ENCODE measurements at regions not wholly inside any gene's neighbourhood (a gene's known extent, or its start where the extent isn't known, plus 50 kb on each side); places are given as distances from the start of the nearest gene placed in this dataset.
"Not testable (repeated sequence)": the region's sequence is repeated elsewhere in the genome, so short reads cannot be mapped to it uniquely, and the experiment has no call there.

DNA sequence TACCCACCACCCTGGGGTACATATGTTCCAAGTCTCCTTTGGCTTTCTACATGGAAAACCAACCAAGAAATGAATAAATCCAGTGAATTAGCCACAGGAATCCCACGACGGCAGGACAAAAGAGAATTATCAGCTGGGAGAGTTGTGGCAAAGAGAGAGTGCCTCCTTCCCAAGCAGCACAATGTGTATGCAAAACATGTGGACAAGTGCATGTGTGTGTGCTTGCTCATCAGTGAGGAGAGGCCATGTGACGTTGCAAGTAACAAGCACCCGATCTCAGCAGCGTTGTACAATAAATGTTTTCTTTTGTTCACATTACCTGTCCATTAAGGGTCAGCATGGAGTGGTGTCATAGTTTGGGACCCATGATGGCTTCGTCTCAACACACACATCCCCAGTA lies 50.0 kb upstream of the EMX2 start:
- Histone ChIP-seq H3K4me3 (no peak overlapping the region), H3K9me3 (no peaks in the 10 kb centered on the region), H3K27ac (no peak overlapping the region), H3K27me3 (peaks cover 19% of the 10 kb centered on the region), H3K36me3 (no peaks in the 10 kb centered on the region), H3K4me1 (peaks cover 0 to 3% (median 1%) of the 10 kb centered on the region in 4 donors)
- DNase-seq: no peak
- in situ Hi-C loops (cut with MboI; ENCODE audit: low pct_ligation_motif_present in 1 of 4, low pct_unique_long_range_greater_than_20kb in 1 of 4, low sequenced_read_pairs in 3 of 4): loop anchor here in 2 of 4 donors (10.0 kb wide), 1 partner anchor 752 kb away; no protein-coding TSS in a partner anchor
- intact Hi-C loops (cut with DNase I; ENCODE audit: low total_unique reads): no loop called here
- TF ChIP-seq POLR2A (IDR thresholded peaks at IDR 0.05) (no peak), POLR2AphosphoS5 (IDR thresholded peaks at IDR 0.05) (no peak), EP300 (IDR thresholded peaks at IDR 0.05; ENCODE audit: low read depth) (no peak)
- TF ChIP-seq, protein P1, sequence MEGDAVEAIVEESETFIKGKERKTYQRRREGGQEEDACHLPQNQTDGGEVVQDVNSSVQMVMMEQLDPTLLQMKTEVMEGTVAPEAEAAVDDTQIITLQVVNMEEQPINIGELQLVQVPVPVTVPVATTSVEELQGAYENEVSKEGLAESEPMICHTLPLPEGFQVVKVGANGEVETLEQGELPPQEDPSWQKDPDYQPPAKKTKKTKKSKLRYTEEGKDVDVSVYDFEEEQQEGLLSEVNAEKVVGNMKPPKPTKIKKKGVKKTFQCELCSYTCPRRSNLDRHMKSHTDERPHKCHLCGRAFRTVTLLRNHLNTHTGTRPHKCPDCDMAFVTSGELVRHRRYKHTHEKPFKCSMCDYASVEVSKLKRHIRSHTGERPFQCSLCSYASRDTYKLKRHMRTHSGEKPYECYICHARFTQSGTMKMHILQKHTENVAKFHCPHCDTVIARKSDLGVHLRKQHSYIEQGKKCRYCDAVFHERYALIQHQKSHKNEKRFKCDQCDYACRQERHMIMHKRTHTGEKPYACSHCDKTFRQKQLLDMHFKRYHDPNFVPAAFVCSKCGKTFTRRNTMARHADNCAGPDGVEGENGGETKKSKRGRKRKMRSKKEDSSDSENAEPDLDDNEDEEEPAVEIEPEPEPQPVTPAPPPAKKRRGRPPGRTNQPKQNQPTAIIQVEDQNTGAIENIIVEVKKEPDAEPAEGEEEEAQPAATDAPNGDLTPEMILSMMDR (IDR thresholded peaks at IDR 0.05): no peak
- WGBS, 2 donors (ENCODE audit: low coverage in 1 of 2): 42 to 61% methylated on average over 4 to 6 of the region's 6 CpGs

DNA sequence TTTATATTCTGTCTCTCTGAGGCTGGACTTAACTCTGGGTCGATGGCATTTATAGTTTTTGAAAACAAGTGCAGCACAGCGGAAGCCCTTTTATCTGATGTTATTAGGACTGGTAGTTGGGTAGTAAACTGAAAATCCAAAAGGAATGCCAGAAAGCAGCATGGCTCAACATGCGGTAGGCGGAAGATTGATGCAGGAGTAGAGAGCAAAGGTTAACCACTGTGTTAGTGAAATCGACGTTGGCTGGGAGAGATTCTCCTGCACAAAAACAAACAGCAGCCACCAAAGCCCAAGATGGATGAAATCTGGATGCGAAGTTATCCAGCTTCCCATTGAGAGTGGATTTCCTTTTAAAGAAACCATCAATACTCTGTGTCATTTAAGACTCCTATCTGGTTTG lies 54.5 kb upstream of the EMX2 start:
- no peak for TF ChIP-seq POLR2A (IDR thresholded peaks at IDR 0.05)
- TF ChIP-seq EP300 (IDR thresholded peaks at IDR 0.05; ENCODE audit: low read depth): no peak
- TF ChIP-seq POLR2AphosphoS5 (IDR thresholded peaks at IDR 0.05): no peak
- TF ChIP-seq, protein P1 (IDR thresholded peaks at IDR 0.05): no peak
- WGBS, 2 donors (ENCODE audit: low coverage in 1 of 2): 45% methylated on average over 7 of the region's 7 CpGs; no CpG with 5 or more reads in 1 of the 2 donors
- no peaks in the 10 kb centered on the region for H3K36me3 ChIP-seq
- H3K27ac ChIP-seq: no peak overlapping the region
- intact Hi-C loops (cut with DNase I; ENCODE audit: low total_unique reads) (no loop called here), in situ Hi-C loops (cut with MboI; ENCODE audit: low pct_ligation_motif_present in 1 of 4, low pct_unique_long_range_greater_than_20kb in 1 of 4, low sequenced_read_pairs in 3 of 4) (no loop called here)
- no peaks in the 10 kb centered on the region for H3K27me3 ChIP-seq
- no peak overlapping the region for H3K4me3 ChIP-seq
- H3K4me1 ChIP-seq: no peaks in the 10 kb centered on the region
- DNase-seq: no peak
- H3K9me3 ChIP-seq: no peaks in the 10 kb centered on the region

DNA sequence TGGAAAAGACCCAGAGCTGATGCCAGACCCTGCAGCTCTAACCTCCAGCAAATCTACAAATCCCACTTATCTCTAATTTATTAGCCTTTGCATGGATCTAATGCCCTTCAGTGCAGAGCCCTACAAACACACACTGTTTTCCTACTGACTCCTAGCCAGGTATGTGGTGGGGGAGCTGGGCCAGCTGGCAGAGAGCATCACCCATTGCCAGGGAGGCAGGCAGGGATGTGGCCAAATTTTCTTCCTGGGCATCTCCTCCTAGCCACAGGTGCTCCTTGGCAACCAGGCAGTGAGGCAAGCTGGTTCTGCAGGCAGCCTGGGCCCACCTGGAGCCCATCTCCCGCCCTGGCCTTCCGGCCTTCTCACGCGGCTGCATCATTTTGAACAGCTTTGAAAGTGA lies 55.9 kb upstream of the EMX2 start:
- no peak for DNase-seq
- Histone ChIP-seq H3K27me3 (no peaks in the 10 kb centered on the region), H3K27ac (no peak overlapping the region), H3K4me3 (no peak overlapping the region), H3K4me1 (no peaks in the 10 kb centered on the region), H3K9me3 (no peaks in the 10 kb centered on the region), H3K36me3 (no peaks in the 10 kb centered on the region)
- intact Hi-C loops (cut with DNase I; ENCODE audit: low total_unique reads): no loop called here
- TF ChIP-seq EP300 (IDR thresholded peaks at IDR 0.05; ENCODE audit: low read depth): no peak
- no peak for TF ChIP-seq POLR2AphosphoS5 (IDR thresholded peaks at IDR 0.05)
- TF ChIP-seq POLR2A (IDR thresholded peaks at IDR 0.05): no peak
- TF ChIP-seq, protein P1 (IDR thresholded peaks at IDR 0.05): no peak
- 98% methylated on average over 4 of the region's 4 CpGs; no CpG with 5 or more reads in 1 of the 2 donors for WGBS, 2 donors (ENCODE audit: low coverage in 1 of 2)
- in situ Hi-C loops (cut with MboI; ENCODE audit: low pct_ligation_motif_present in 1 of 4, low pct_unique_long_range_greater_than_20kb in 1 of 4, low sequenced_read_pairs in 3 of 4): no loop called here

DNA sequence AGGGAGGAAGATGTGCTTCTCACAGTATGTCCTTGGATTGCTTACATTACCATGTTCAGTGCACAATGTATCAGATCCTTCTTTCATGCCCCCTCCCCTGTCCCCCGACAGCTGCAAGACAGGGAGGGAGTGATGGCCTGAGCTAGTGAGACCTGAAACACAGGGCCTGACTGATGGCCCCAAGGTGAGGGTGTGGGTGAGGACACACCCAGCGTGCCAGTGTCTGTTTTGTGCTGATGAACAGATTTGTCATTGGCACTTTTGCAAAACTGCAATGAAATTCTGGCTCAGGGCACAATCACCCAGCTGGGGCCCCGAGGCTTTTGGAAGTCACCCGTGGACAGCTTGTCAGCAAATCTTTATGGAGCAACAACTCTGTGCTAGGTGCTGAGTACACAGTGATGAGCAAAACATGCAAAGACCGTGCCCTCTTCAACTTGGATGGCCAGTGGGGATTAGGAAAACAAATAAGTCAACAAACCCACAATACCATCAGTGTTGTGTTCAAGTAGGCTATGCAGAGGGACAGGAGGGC lies 59.4 kb upstream of the EMX2 start:
- 72 to 100% methylated on average over 1 to 5 of the region's 5 CpGs for WGBS, 2 donors (ENCODE audit: low coverage in 1 of 2)
- intact Hi-C loops (cut with DNase I; ENCODE audit: low total_unique reads): no loop called here
- in situ Hi-C loops (cut with MboI; ENCODE audit: low pct_ligation_motif_present in 1 of 4, low pct_unique_long_range_greater_than_20kb in 1 of 4, low sequenced_read_pairs in 3 of 4): no loop called here
- Histone ChIP-seq H3K27me3 (peaks cover 5% of the 10 kb centered on the region), H3K4me1 (no peaks in the 10 kb centered on the region), H3K36me3 (no peaks in the 10 kb centered on the region), H3K4me3 (no peak overlapping the region), H3K27ac (no peak overlapping the region), H3K9me3 (no peaks in the 10 kb centered on the region)
- TF ChIP-seq POLR2A (IDR thresholded peaks at IDR 0.05): no peak
- DNase-seq: no peak

DNA sequence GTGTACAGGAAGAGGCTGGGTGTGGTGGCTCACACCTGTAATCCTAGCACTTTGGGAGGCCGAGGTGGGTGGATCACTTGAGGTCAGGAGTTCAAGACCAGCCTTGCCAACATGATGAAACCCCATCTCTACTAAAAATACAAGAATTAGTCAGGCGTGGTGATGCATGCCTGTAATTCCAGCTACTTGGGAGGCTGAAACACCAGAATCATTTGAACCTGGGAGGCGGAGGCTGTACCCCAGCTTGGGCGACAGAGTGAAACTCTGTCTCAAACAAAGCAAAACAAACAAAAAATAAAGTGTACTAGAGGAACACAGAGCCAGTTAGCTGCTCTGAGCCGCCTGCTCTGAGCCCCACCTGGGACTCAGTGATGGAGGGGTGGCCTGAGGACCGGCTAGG lies 61.5 kb upstream of the EMX2 start:
- H3K27ac ChIP-seq; H3K27me3 ChIP-seq; H3K4me3 ChIP-seq; intact Hi-C loops (cut with DNase I; ENCODE audit: low total_unique reads); H3K9me3 ChIP-seq; DNase-seq; in situ Hi-C loops (cut with MboI; ENCODE audit: low pct_ligation_motif_present in 1 of 4, low pct_unique_long_range_greater_than_20kb in 1 of 4, low sequenced_read_pairs in 3 of 4); H3K4me1 ChIP-seq; H3K36me3 ChIP-seq: not testable (repeated sequence)
- WGBS, 2 donors (ENCODE audit: low coverage in 1 of 2): 84 to 89% methylated on average over 3 to 6 of the region's 6 CpGs
